CD4-positive, alpha-beta T cell treated with Interleukin-21 for 1 hour (primary cell): ENCODE measurements at regions not wholly inside any gene's neighbourhood (a gene's known extent, or its start where the extent isn't known, plus 50 kb on each side); places are given as distances from the start of the nearest gene placed in this dataset.

Experiments
- DNase-seq: peaks from one replicate; pipeline ENCODE4 v3.0.0-alpha.2; 2020

- DNase-seq, result no peak
These were observed 625.6 kb upstream of the FAM241A start for GRCh38 chr4:111519683-111520082.

GRCh38 chr4:111530446-111530845 lies 614.8 kb upstream of the FAM241A start:
- DNase-seq, result no peak

GRCh38 chr4:111535792-111536191 lies 609.5 kb upstream of the FAM241A start:
- DNase-seq, result no peak

- no peak for DNase-seq
These were observed 608.1 kb upstream of the FAM241A start for GRCh38 chr4:111537165-111537564.

- no peak for DNase-seq
These were observed 607.4 kb upstream of the FAM241A start for GRCh38 chr4:111537871-111538270.

GRCh38 chr4:111540671-111541070 lies 604.6 kb upstream of the FAM241A start:
- DNase-seq, result no peak

GRCh38 chr4:111542056-111542455 lies 603.2 kb upstream of the FAM241A start:
- no peak for DNase-seq

GRCh38 chr4:111546881-111547280 lies 598.4 kb upstream of the FAM241A start:
- DNase-seq, result no peak

GRCh38 chr4:111556141-111556781 lies 589.0 kb upstream of the FAM241A start:
- DNase-seq, result no peak

- no peak for DNase-seq
These were observed 588.4 kb upstream of the FAM241A start for GRCh38 chr4:111556851-111557250.

GRCh38 chr4:111562826-111563225 lies 582.4 kb upstream of the FAM241A start:
- no peak for DNase-seq

- no peak for DNase-seq
These were observed 572.8 kb upstream of the FAM241A start for GRCh38 chr4:111572470-111572869.

- no peak for DNase-seq
These were observed 571.9 kb upstream of the FAM241A start for GRCh38 chr4:111573386-111573785.

GRCh38 chr4:111579767-111580166 lies 565.5 kb upstream of the FAM241A start:
- DNase-seq, result no peak

- DNase-seq, result no peak
These were observed 549.8 kb upstream of the FAM241A start for GRCh38 chr4:111595456-111595855.

- no peak for DNase-seq
These were observed 548.8 kb upstream of the FAM241A start for GRCh38 chr4:111596491-111596890.

GRCh38 chr4:111601671-111602070 lies 543.6 kb upstream of the FAM241A start:
- no peak for DNase-seq

- DNase-seq, result no peak
These were observed 542.4 kb upstream of the FAM241A start for GRCh38 chr4:111602848-111603247.

GRCh38 chr4:111605111-111605510 lies 540.1 kb upstream of the FAM241A start:
- no peak for DNase-seq

GRCh38 chr4:111610681-111611080 lies 534.6 kb upstream of the FAM241A start:
- no peak for DNase-seq

- no peak for DNase-seq
These were observed 526.3 kb upstream of the FAM241A start for GRCh38 chr4:111618908-111619307.

GRCh38 chr4:111628437-111628836 lies 516.8 kb upstream of the FAM241A start:
- DNase-seq, result no peak

GRCh38 chr4:111630705-111631104 lies 514.5 kb upstream of the FAM241A start:
- DNase-seq, result no peak

GRCh38 chr4:111631215-111631999 lies 513.8 kb upstream of the FAM241A start:
- no peak for DNase-seq
